ENCODE measurements at regions not wholly inside any gene's neighbourhood (a gene's known extent, or its start where the extent isn't known, plus 50 kb on each side); places are given as distances from the start of the nearest gene placed in this dataset.

DNA sequence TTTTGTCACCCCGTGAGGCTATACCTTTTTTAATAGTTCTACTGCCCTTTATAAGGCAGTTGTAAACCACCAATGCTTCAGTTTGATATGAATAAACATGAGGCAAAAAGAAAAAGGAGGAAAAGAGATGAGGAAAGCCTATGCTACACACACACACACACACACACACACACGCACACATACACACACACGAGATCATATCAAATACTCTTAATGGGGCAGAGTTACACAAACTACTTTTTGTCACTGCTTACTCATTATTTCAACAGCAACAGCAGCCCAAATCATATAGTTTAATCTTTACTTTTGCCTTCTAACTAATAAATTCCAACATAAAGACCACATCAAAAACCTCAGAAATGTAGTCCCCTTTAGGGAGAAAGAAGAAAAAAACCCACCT is 116.8 kb upstream of the PAM start:
- no peak for TF ChIP-seq POLR2A (IDR thresholded peaks at IDR 0.05)
- TF ChIP-seq, protein P1, sequence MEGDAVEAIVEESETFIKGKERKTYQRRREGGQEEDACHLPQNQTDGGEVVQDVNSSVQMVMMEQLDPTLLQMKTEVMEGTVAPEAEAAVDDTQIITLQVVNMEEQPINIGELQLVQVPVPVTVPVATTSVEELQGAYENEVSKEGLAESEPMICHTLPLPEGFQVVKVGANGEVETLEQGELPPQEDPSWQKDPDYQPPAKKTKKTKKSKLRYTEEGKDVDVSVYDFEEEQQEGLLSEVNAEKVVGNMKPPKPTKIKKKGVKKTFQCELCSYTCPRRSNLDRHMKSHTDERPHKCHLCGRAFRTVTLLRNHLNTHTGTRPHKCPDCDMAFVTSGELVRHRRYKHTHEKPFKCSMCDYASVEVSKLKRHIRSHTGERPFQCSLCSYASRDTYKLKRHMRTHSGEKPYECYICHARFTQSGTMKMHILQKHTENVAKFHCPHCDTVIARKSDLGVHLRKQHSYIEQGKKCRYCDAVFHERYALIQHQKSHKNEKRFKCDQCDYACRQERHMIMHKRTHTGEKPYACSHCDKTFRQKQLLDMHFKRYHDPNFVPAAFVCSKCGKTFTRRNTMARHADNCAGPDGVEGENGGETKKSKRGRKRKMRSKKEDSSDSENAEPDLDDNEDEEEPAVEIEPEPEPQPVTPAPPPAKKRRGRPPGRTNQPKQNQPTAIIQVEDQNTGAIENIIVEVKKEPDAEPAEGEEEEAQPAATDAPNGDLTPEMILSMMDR (IDR thresholded peaks at IDR 0.05): no peak
